GM20000 (cell line): ENCODE measurements at regions not wholly inside any gene's neighbourhood (a gene's known extent, or its start where the extent isn't known, plus 50 kb on each side); places are given as distances from the start of the nearest gene placed in this dataset.
"Not testable (repeated sequence)": the region's sequence is repeated elsewhere in the genome, so short reads cannot be mapped to it uniquely, and the experiment has no call there.

Experiments used
- DNase-seq: peaks from one replicate; pipeline ENCODE4 v3.0.0; 2012; ENCODE audit warnings: low spot score
- TF ChIP-seq, protein P1 (sequence below): IDR thresholded peaks from 2 replicates; pipeline ENCODE4 v1.5.1; 2012; ENCODE audit warnings: mild to moderate bottlenecking, control low read depth; ENCODE audit errors: extremely low read depth, missing control alignments

- TF ChIP-seq, protein P1, sequence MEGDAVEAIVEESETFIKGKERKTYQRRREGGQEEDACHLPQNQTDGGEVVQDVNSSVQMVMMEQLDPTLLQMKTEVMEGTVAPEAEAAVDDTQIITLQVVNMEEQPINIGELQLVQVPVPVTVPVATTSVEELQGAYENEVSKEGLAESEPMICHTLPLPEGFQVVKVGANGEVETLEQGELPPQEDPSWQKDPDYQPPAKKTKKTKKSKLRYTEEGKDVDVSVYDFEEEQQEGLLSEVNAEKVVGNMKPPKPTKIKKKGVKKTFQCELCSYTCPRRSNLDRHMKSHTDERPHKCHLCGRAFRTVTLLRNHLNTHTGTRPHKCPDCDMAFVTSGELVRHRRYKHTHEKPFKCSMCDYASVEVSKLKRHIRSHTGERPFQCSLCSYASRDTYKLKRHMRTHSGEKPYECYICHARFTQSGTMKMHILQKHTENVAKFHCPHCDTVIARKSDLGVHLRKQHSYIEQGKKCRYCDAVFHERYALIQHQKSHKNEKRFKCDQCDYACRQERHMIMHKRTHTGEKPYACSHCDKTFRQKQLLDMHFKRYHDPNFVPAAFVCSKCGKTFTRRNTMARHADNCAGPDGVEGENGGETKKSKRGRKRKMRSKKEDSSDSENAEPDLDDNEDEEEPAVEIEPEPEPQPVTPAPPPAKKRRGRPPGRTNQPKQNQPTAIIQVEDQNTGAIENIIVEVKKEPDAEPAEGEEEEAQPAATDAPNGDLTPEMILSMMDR: no peak
These were observed 54.1 kb downstream of the FOXG1 start for GRCh38 chr14:28820677-28821076.

DNA sequence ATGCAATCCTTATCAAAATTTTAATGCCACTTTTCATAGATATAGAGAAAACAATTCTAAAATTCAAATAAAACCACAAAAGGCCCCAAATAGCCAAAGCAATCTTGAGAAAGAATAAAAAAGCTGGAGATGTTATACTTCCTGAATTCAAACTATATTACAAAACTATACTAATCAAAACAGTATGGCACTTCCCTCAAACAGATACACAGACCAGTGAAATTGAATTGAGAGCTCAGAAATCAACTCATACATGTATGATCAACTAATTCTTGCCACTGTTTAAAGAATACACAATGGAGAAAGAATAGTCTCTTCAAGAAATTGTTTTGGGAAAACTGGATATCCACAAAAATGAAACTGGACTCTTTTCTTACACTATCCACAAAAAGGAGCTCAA, 55.4 kb downstream of the FOXG1 start:
- TF ChIP-seq, protein P1: no peak
- DNase-seq: no peak

More at GRCh38 chr14:28820677-28821076, 54.1 kb downstream of the FOXG1 start:
- no peak for DNase-seq

GRCh38 chr14:28823245-28823644, 56.7 kb downstream of the FOXG1 start:
- TF ChIP-seq, protein P1: no peak
- DNase-seq: no peak

DNA sequence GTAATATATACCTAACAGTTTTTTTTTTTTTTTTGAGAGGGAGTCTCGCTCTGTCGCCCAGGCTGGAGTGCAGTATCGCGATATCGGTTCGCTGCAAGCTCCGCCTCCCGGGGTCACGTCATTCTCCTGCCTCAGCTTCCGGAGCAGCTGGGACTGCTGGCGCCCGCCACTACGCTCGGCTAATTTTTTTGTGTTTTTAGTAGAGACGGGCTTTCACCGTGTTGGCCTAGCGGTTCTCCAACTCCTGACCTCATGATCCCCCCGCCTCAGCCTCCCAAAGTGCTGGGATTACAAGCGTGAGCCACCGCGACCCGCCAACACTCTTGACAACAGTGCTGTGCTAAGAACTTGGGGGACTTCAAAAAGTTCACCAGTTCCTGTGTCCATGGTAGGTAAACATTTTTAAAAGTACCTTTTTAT, 63.5 kb downstream of the FOXG1 start:
- TF ChIP-seq, protein P1: no peak

GRCh38 chr14:28831126-28831525, 64.5 kb downstream of the FOXG1 start:
- peak; percentile 22 for DNase-seq
- TF ChIP-seq, protein P1: no peak

More for the DNA sequence above, 63.5 kb downstream of the FOXG1 start:
- DNase-seq: no peak

- not testable (repeated sequence) for DNase-seq
These were observed 76.0 kb downstream of the FOXG1 start for GRCh38 chr14:28842569-28842968.

GRCh38 chr14:28867571-28867970, 101.0 kb downstream of the FOXG1 start:
- no peak for DNase-seq
- TF ChIP-seq, protein P1: no peak

DNA sequence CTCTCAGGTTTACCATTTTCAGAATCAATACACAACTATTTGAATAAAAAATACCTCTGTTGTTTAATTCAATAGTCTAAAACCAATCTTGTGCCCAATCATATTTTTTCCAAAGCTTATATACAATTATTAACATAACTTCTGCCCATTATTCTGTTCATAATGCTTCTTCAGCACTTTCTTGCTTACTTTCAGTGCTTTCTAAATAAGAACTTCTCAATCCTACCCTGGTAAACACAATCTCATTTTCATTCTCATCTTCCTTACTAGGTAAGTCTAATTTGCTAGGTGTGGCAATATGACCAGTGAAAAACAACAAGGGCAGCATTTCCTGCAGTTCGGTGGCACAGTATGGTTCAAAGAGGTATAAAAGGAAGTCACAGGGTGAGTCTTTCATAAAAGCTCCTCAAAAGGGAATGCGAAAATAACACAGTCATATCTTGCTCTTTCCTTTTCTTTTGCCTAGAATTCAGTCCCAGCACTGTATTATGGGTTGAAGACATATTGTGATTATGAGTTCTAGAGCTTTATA, 103.5 kb downstream of the FOXG1 start:
- TF ChIP-seq, protein P1: no peak
- DNase-seq: no peak
